GM21825 (cell line): ENCODE measurements at regions not wholly inside any gene's neighbourhood (a gene's known extent, or its start where the extent isn't known, plus 50 kb on each side); places are given as distances from the start of the nearest gene placed in this dataset.
"Not testable (repeated sequence)": the region's sequence is repeated elsewhere in the genome, so short reads cannot be mapped to it uniquely, and the experiment has no call there.

Source experiments
- ATAC-seq: cut with Tn5 transposase; IDR thresholded peaks from one replicate; pipeline ENCODE4 v1.9.1; 2021; ENCODE audit warnings: mild to moderate bottlenecking, moderate library complexity; ENCODE audit not compliant: unreplicated experiment

GRCh38 chr1:148210624-148211023, 58.5 kb upstream of the NBPF11 start:
- not testable (repeated sequence) for ATAC-seq

DNA sequence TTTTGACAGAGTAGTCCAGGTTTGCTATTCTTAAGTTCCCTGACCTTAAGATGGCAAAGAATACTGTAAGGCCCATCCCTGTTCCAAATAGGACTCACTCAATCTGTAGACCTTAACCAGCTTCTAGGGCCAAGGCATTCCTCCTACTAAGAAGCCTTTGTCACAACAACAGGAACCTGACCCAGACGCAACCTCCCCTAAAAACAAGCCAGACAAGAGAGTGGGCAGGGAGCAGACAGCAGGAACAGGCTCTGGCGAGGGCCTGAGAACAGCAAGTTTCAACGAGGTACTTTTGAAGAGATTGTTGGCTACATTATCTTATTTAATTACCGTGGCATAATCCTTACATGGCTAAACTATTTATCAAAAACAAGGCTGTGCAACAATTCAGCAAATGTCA, 58.1 kb upstream of the NBPF11 start:
- not testable (repeated sequence) for ATAC-seq

DNA sequence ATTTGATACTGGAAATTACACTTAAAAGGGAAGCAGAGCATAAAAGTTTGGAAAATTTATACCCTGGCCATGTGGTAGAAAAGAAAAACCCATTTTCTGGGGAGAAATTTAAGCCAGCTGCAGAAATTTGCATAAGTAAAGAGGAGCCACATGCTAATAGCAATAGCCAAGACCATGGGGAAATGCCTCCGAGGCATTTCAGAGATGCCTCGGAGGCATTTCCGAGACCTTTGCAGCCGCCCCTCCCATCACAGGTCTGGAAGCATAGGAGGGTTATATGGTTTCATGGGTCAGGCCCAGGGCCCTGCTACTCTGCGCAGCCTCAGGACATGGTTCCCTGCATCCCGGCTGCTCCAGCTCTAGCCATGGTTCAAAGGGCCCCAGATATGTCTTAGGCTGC, 49.9 kb upstream of the NBPF11 start:
- ATAC-seq = not testable (repeated sequence)
